A549 (cell line): ENCODE measurements at regions not wholly inside any gene's neighbourhood (a gene's known extent, or its start where the extent isn't known, plus 50 kb on each side); places are given as distances from the start of the nearest gene placed in this dataset.
A peak's percentile ranks its signal among the peaks of the same experiment; 100 is the strongest.

ENCODE experiments used
- ATAC-seq, 2 experiments: fragments of 200-7000 bp in 1 of 2; fragments of >200 bp in 1 of 2; cut with Nextera tagmentation in 1 of 2; cut with Tn5 transposase in 1 of 2; 3 replicates each; pipeline versions ENCODE4 v1.8.0 to v1.9.1; 2018 to 2020; ENCODE audit warnings: mild to moderate bottlenecking in 1 of 2, moderate library complexity in 1 of 2
- CTCF ChIA-PET: fragments of 300-600 bp; sonication (Branson Sonifier 250); formaldehyde crosslinking; extraction: SDS; loops from one replicate; lab custom pipeline; 2021; ENCODE audit warnings: antibody characterized with exemption, inconsistent platforms; lab: Yijun Ruan, JAX
- POLR2A ChIA-PET: fragments of 350-600 bp; formaldehyde crosslinking; extraction: SDS; loops from one replicate; lab custom pipeline; 2021; ENCODE audit warnings: antibody characterized with exemption, inconsistent platforms; lab: Yijun Ruan, JAX
- DNase-seq, 2 experiments: peaks; one replicate each; pipeline versions ENCODE4 v3.0.0 to v3.0.0-alpha.2; 2011 to 2016; ENCODE audit warnings: low read depth in 1 of 2, low spot score in 1 of 2
- FAIRE-seq: peaks from 2 replicates; lab custom pipeline; 2011; peaks lifted over from hg19 to GRCh38; lab: Jason Lieb, UNC
- H3K27ac ChIP-seq, 2 experiments: fragments of >200 bp; sonication (Bioruptor Twin); formaldehyde crosslinking; 3 replicates each; pipeline ENCODE4 v1.5.1; 2016 to 2017
- H3K4me1 ChIP-seq: fragments of >200 bp; sonication (Bioruptor Twin); formaldehyde crosslinking; 3 replicates; pipeline ENCODE4 v1.6.1; 2016
- H3K4me2 ChIP-seq: fragments of >200 bp; sonication (Bioruptor Twin); formaldehyde crosslinking; 3 replicates; pipeline ENCODE4 v1.6.1; 2016
- H3K4me3 ChIP-seq: fragments of >200 bp; sonication (Bioruptor Twin); formaldehyde crosslinking; 3 replicates; pipeline ENCODE4 v1.5.1; 2016
- H3K9me3 ChIP-seq: fragments of >200 bp; sonication (Bioruptor Twin); formaldehyde crosslinking; 3 replicates; pipeline ENCODE4 v1.6.1; 2016
- BCL3 ChIP-seq: fragments of >200 bp; sonication (Bioruptor Twin); formaldehyde crosslinking; IDR thresholded peaks from 3 replicates; pipeline ENCODE4 v1.6.1; 2016
- CBX2 ChIP-seq: fragments of 200-600 bp; sonication (generic); IDR thresholded peaks from 2 replicates; pipeline ENCODE4 v1.6.1; 2016; ENCODE audit warnings: low read depth, mild to moderate bottlenecking, borderline replicate concordance
- CHD2 ChIP-seq: fragments of 150-350 bp; IDR thresholded peaks from 2 replicates; pipeline ENCODE4 v1.6.1; 2014; ENCODE audit warnings: low read length; ENCODE audit not compliant: partially characterized antibody
- CHD4 ChIP-seq: fragments of 200-600 bp; sonication (generic); IDR thresholded peaks from 2 replicates; pipeline ENCODE4 v1.6.1; 2016; ENCODE audit warnings: antibody characterized with exemption, mild to moderate bottlenecking, borderline replicate concordance
- EHF ChIP-seq: fragments of 250-450 bp; sonication (Bioruptor Pico); IDR thresholded peaks from 2 replicates; pipeline ENCODE4 v1.5.0; 2020; ENCODE audit warnings: mild to moderate bottlenecking
- EHMT2 ChIP-seq: fragments of 200-600 bp; sonication (generic); IDR thresholded peaks from 2 replicates; pipeline ENCODE4 v1.6.1; 2016; ENCODE audit warnings: antibody characterized with exemption, low read depth, mild to moderate bottlenecking, moderate library complexity
- FOSB ChIP-seq: fragments of 250-450 bp; sonication (Bioruptor Pico); IDR thresholded peaks from 2 replicates; pipeline ENCODE4 v1.5.0; 2020; ENCODE audit warnings: mild to moderate bottlenecking, moderate library complexity
- FOXS1 ChIP-seq: fragments of 250-450 bp; sonication (Bioruptor Pico); IDR thresholded peaks from 2 replicates; pipeline ENCODE4 v1.5.0; 2020; ENCODE audit warnings: mild to moderate bottlenecking, moderate library complexity
- GATA3 ChIP-seq: IDR thresholded peaks from 2 replicates; pipeline ENCODE4 v1.6.1; 2012; ENCODE audit warnings: borderline replicate concordance
- HOXA7 ChIP-seq: fragments of 250-450 bp; sonication (Bioruptor Pico); IDR thresholded peaks from 2 replicates; pipeline ENCODE4 v1.5.0; 2020; ENCODE audit warnings: mild to moderate bottlenecking, moderate library complexity
- JUNB ChIP-seq: fragments of >200 bp; sonication (Bioruptor Twin); formaldehyde crosslinking; IDR thresholded peaks from 2 replicates; pipeline ENCODE4 v1.6.1; 2016
- MAFK ChIP-seq: fragments of 450-650 bp; IDR thresholded peaks from 2 replicates; pipeline ENCODE4 v1.6.1; 2014; ENCODE audit not compliant: partially characterized antibody
- MAZ ChIP-seq: fragments of 150-350 bp; IDR thresholded peaks from 2 replicates; pipeline ENCODE4 v1.6.1; 2014; ENCODE audit warnings: antibody characterized with exemption, low read depth, low read length, borderline replicate concordance
- MYC ChIP-seq: IDR thresholded peaks from 2 replicates; pipeline ENCODE4 v1.6.1; 2012; ENCODE audit warnings: mild to moderate bottlenecking, inconsistent platforms, low read length, improper control_type of control experiment, borderline replicate concordance
- NR3C1 ChIP-seq: fragments of >200 bp; sonication (Bioruptor Twin); formaldehyde crosslinking; IDR thresholded peaks from 3 replicates; pipeline ENCODE4 v1.6.1; 2017
- POLR2A ChIP-seq: IDR thresholded peaks from 2 replicates; pipeline ENCODE4 v1.6.1; 2012; ENCODE audit warnings: mild to moderate bottlenecking, low read length
- RAD21 ChIP-seq, 2 experiments: fragments of >200 bp in 1 of 2; sonication (Bioruptor Twin) in 1 of 2; formaldehyde crosslinking in 1 of 2; IDR thresholded peaks in 1 of 2; conservative IDR thresholded peaks in 1 of 2; 2 replicates in 1 of 2; 3 replicates in 1 of 2; pipeline ENCODE4 v1.6.1; 2012 to 2018; ENCODE audit warnings: inconsistent platforms in 1 of 2
- RCOR1 ChIP-seq: fragments of 150-350 bp; IDR thresholded peaks from 2 replicates; pipeline ENCODE4 v1.6.1; 2014; ENCODE audit warnings: antibody characterized with exemption, low read length, low read depth
- RNF2 ChIP-seq: fragments of 200-600 bp; sonication (generic); IDR thresholded peaks from 2 replicates; pipeline ENCODE4 v1.6.1; 2016; ENCODE audit warnings: low read depth, mild to moderate bottlenecking, antibody characterized with exemption, moderate library complexity, borderline replicate concordance
- ZNF302 ChIP-seq: fragments of 250-450 bp; sonication (Bioruptor Pico); IDR thresholded peaks from 2 replicates; pipeline ENCODE4 v1.9.0; 2021; ENCODE audit warnings: inconsistent platforms, mild to moderate bottlenecking, moderate library complexity
- ZSCAN20 ChIP-seq: fragments of 250-450 bp; sonication (Bioruptor Pico); IDR thresholded peaks from 2 replicates; pipeline ENCODE4 v1.8.0; 2022; ENCODE audit warnings: mild to moderate bottlenecking, moderate library complexity
- WGBS: methylation state at CpG from one replicate; pipeline ENCODE4 v1.1.6; 2017; ENCODE audit errors: missing lambda C conversion rate; 5-methylcytosine and 5-hydroxymethylcytosine counted together
- TF ChIP-seq, protein P1 (sequence below): fragments of >200 bp; sonication (Bioruptor Twin); formaldehyde crosslinking; IDR thresholded peaks from 3 replicates; pipeline ENCODE4 v1.5.1; 2016
- TF ChIP-seq, protein P2 (sequence below): fragments of 450-650 bp; IDR thresholded peaks from 2 replicates; pipeline ENCODE4 v1.6.1; 2014; ENCODE audit warnings: antibody characterized with exemption
- TF ChIP-seq, protein P3 (sequence below): fragments of 250-450 bp; sonication (Bioruptor Pico); IDR thresholded peaks from 2 replicates; pipeline ENCODE4 v1.5.0; 2020; ENCODE audit warnings: low read depth, mild to moderate bottlenecking, moderate library complexity

DNA sequence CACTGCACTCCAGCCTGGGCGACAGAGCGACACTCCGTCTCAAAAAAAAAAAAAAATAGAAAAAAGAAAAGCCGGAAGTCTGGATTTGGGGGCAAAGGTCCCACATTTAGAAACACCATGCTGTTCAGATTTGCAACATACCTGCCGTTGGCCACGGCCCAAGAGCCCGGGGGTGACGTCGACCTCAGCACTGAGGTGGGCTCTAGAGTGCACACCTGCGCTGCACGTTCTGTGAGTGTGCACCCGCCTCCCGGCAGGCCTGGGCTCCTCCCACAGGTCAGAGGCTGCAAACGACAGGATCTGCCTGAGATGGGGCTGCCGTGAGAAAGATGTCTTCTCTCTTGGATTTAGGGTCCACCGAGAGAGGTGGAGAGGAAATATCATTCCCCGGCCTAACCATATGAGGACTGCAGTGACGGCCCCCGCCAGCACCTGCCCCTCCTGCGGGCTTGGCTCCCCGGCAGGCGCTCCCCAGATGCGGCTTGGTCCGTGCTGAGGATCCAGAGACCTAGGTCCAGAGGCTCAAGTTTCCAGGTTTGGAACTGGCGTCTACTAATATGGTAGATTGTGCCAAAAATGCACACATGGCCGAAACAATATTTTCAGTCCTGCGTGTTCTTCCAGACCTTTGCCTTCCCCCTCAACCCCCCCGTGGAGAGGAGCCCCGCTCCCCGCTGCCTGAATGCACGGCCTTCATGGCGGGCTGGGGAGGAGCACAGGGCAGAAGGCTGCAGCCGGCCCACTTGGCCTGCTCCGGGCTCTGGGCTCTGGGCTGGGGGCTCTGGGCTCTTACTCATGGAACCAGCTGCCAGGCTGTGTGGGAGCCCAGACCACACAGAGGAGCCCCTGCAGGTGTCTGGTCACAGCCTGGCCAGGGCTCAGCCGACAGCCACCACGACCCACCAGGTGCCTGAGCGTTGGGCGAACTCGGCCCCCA is 58.8 kb upstream of the FBRSL1 start:
- FAIRE-seq: no peak
- no peak overlapping the region for H3K27ac ChIP-seq
- no peak for ATAC-seq
- TF ChIP-seq MYC (no peak), ZNF302 (CRISPR knock-in tag) (no peak), RCOR1 (no peak), FOSB (CRISPR knock-in tag) (no peak), CHD4 (no peak), JUNB (no peak), GATA3 (no peak), EHF (no peak), HOXA7 (CRISPR knock-in tag) (no peak), BCL3 (no peak), CHD2 (no peak), ZSCAN20 (CRISPR knock-in tag) (no peak), NR3C1 (no peak)
- TF ChIP-seq, protein P1, sequence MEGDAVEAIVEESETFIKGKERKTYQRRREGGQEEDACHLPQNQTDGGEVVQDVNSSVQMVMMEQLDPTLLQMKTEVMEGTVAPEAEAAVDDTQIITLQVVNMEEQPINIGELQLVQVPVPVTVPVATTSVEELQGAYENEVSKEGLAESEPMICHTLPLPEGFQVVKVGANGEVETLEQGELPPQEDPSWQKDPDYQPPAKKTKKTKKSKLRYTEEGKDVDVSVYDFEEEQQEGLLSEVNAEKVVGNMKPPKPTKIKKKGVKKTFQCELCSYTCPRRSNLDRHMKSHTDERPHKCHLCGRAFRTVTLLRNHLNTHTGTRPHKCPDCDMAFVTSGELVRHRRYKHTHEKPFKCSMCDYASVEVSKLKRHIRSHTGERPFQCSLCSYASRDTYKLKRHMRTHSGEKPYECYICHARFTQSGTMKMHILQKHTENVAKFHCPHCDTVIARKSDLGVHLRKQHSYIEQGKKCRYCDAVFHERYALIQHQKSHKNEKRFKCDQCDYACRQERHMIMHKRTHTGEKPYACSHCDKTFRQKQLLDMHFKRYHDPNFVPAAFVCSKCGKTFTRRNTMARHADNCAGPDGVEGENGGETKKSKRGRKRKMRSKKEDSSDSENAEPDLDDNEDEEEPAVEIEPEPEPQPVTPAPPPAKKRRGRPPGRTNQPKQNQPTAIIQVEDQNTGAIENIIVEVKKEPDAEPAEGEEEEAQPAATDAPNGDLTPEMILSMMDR: no peak
- TF ChIP-seq, protein P2, sequence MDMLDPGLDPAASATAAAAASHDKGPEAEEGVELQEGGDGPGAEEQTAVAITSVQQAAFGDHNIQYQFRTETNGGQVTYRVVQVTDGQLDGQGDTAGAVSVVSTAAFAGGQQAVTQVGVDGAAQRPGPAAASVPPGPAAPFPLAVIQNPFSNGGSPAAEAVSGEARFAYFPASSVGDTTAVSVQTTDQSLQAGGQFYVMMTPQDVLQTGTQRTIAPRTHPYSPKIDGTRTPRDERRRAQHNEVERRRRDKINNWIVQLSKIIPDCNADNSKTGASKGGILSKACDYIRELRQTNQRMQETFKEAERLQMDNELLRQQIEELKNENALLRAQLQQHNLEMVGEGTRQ: no peak
- 75% methylated on average over 31 of the region's 39 CpGs for WGBS
- H3K9me3 ChIP-seq: no peaks in the 10 kb centered on the region
- peaks cover 21% of the 10 kb centered on the region; the same call in 2 of the 3 replicates for H3K4me1 ChIP-seq
- H3K4me3 ChIP-seq: no peak overlapping the region
- peak overlapping the region; percentile 72 for H3K4me2 ChIP-seq
- ChIA-PET CTCF (interaction anchor here (0.8 to 5.9 kb wide), 7 partner anchors 11 to 184 kb away, joined by 3 to 70 read pairs (median 4); no protein-coding TSS in a partner anchor), POLR2A (no interaction called here)
- DNase-seq: no peak

- peak overlapping the region; percentile 30 to 58; a peak in 3 of 6 replicates for H3K27ac ChIP-seq
- peaks cover 1% of the 10 kb centered on the region; the same call in 1 of the 3 replicates for H3K9me3 ChIP-seq
- H3K4me3 ChIP-seq: 0 out of 3 replicates have a peak overlapping the region, but pooled peaks have one; percentile 18
- no peak for FAIRE-seq
- peak; percentile 36 to 76; a peak in 4 of 6 replicates for ATAC-seq
- CTCF ChIA-PET: interaction anchor here (0.6 to 5.9 kb wide), 7 partner anchors 10 to 185 kb away, joined by 3 to 70 read pairs (median 3); no protein-coding TSS in a partner anchor
- peak; percentile 45 to 57 for DNase-seq
- peaks cover 21% of the 10 kb centered on the region; the same call in 2 of the 3 replicates for H3K4me1 ChIP-seq
- WGBS: 25% methylated on average over 17 of the region's 25 CpGs
- POLR2A ChIA-PET: interaction anchor here (0.5 kb wide), 1 partner anchor 188 kb away, joined by 3 read pairs; the partner anchor contains the start of gene P2RX2
- H3K4me2 ChIP-seq: peak overlapping the region; percentile 72
- TF ChIP-seq RAD21 (conservative IDR thresholded peaks at IDR 0.05 in 1 of 2, IDR thresholded peaks at IDR 0.05 in 1 of 2) (no peak), MAFK (no peak), FOXS1 (CRISPR knock-in tag) (no peak), MAZ (no peak), POLR2A (no peak), CBX2 (no peak), BCL3 (no peak), EHMT2 (no peak), HOXA7 (CRISPR knock-in tag) (no peak), FOSB (CRISPR knock-in tag) (no peak), CHD4 (no peak), RNF2 (no peak)
- TF ChIP-seq, protein P3, sequence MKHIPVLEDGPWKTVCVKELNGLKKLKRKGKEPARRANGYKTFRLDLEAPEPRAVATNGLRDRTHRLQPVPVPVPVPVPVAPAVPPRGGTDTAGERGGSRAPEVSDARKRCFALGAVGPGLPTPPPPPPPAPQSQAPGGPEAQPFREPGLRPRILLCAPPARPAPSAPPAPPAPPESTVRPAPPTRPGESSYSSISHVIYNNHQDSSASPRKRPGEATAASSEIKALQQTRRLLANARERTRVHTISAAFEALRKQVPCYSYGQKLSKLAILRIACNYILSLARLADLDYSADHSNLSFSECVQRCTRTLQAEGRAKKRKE (CRISPR knock-in tag): no peak
Observed at GRCh38 chr12:132429946-132430643, 59.9 kb upstream of the FBRSL1 start.
